CMK (cell line): ENCODE measurements at regions not wholly inside any gene's neighbourhood (a gene's known extent, or its start where the extent isn't known, plus 50 kb on each side); places are given as distances from the start of the nearest gene placed in this dataset.
"Not testable (repeated sequence)": the region's sequence is repeated elsewhere in the genome, so short reads cannot be mapped to it uniquely, and the experiment has no call there.

Experiments
- DNase-seq: peaks from one replicate; pipeline ENCODE4 v3.0.0-alpha.2; 2010; ENCODE audit warnings: low read depth

DNA sequence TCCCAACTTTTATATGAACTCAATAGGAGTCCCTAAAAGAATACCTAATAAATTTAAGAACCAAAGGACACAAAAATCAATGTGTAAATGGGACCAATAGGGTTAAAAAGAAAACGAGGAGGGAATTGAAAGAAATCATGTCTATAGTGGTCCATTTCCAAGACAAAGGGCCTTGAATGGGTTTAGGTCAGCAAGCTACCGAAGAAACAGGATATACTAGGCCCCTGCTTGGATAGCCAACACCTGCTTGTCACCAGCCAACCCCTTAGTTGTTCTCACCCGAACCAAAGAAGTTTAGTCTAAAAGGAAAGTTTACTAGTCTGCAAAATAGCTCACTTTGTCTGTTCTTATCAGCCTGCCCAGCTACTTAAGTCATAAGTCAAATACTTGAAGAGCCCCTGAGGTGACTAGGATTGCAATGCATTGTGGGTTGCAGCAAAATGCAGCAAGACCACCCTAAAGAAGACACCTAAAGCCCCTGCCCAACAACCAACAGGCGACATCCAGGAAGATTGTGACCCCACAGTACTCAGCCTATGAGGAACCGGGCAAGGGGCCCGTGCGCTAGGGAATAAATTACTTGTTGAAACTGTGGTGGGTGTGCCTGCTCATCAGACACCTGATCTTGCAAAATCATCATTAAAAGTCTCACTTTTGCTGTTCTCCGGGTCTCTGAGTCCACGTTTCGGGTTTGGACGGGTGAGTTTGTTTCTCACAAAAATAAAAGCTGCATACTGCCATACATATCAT is 183.9 kb upstream of the PPP1R26 start:
- no peak for DNase-seq

DNA sequence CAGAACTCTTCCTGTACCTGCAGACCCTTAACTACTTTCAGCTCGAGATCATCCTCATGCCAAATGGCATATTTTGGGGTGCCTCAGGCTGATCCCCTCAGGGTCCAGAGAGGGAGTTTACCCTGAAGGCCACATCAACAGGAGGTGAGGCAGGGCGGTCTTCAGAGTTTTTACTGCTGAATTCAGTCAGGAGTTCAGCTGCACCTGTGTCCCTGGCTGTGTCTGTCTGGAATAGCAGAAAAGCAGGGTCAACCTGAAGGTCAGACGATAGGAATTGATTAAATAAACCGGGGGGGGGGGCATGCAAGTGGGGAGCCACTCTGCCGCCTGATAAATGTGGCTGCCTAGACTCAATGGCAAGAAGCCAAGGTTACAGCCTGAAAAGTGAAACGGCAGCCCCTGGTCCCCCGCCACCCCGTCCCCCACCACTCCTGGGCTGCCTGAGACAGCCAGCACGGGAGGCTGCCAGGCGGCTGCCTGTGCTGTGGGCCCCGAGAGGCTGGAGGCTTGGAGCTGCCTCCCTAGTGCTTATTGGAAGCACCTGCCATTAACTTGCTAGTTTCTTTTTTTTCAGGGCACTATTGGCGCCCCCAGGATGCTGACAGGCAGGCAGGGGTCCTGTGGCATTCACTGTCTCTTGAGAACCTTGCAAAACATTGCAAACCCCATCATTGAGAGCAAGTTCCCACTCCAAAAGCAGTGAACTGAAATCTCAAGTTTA is 182.7 kb upstream of the PPP1R26 start:
- no peak for DNase-seq

DNA sequence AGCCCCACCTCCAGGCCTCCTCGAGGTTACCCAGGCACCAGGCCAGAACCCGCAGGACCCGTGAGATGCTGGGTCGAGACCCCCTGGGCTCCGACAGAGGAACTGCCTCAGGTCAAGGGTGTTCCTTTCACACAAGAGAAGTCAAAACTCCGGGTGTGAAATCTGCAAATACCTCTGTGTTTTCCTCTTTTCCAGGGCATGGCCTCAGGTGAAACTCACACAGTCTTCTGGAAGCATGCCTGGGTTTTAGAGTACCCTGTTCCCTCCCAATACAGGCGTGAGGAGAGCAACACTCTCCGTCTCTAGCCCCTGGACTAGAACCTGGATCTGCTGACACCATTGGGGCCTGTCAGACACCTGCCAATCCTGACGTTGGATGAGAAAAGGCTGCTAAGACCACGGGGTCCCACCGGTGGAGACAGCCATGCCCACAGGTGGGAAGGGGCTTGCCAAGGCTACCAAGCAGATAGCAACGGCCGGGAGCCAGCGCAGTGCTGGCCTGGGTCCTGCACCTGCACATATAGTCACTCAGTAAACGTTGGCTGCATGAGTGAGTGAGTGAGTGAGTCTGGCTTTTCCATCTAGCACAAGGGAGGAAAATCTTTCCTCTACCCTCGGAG is 182.0 kb upstream of the PPP1R26 start:
- no peak for DNase-seq

DNA sequence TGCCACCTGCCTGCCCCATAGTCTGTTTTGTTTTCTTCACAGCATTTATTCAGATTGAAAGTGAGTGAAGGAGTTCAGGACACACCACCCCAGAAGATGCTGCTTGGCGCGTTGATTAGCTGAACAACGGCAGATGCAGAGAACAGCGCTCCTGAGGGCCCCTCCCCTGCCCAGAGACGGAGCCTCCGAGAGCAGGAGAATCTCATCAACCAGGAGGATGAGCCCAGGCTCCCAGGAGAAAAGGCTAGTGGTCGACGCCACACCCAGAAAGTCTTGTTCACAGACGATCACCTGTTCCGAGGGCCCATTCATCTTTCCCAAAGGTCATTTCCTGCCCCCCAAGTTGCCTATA is 180.4 kb upstream of the PPP1R26 start:
- no peak for DNase-seq

DNA sequence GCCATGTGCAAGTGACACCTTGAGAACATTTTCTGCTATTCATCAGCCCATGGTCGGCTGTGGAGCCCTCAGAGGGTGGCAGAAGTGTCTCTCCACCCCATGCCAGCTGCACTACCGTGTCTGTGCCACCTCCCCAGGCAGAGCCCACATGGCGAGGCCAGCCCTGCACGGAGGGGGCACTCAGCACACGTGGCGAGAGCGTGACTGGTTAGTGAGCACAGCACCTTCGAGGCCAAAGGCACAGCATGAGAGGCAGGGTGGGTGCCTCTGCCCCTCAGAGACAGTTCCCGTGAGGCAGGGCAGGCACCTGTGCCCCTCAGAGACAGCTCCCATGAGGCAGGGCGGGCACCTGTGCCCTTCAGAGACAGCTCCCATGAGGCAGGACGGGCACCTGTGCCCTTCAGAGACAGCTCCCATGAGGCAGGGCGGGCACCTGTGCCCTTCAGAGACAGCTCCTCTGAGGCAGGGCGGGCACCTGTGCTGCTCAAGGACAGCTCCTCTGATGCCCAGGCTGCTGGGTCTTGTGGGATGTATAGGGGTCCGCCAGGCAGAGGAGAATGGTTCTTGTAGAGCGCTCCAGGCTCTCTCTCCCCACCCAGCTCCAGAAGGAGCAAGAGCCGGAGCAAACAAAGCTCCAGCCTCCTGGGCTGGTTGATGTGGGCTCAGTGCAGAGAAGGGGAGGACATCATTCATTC is 179.8 kb upstream of the PPP1R26 start:
- no peak for DNase-seq

DNA sequence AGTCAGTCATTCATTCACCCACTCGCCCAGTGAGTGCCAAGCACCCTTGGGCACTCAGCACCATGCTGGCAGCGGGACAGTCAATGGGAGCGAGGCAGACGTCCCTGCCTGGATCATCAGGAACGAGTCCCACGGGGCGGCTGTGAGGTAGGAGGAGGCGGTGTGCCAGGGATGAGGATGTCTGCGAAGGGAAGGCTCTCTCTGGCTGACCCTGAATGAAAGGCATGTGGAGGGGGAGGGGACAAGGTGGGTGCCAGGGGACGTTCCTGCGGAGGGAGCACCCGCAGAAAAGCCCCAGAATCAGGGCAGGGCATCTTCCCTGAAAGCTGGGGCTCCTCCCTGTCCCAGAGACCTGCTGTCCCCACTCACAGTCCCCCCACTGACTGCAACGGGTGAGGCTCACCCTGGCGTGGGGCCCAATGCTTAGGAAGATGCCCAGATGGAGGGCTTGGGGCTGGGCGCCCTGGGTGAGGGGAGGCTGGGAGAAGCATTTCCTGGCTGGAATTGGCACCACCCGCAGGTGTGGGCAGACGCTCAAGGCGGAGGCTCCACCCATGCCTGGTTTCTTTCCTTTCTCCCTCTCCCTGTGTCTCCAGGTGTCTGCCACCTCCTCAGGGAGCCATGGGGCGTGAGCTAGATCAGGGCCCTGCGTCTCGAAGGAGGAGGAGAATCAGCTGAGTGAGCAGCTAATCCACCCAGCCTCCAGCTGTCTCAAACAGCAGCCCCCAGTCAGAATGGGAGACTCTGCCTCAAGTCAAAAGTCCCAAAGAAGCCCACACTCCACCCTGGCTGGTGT is 179.0 kb upstream of the PPP1R26 start:
- no peak for DNase-seq

DNA sequence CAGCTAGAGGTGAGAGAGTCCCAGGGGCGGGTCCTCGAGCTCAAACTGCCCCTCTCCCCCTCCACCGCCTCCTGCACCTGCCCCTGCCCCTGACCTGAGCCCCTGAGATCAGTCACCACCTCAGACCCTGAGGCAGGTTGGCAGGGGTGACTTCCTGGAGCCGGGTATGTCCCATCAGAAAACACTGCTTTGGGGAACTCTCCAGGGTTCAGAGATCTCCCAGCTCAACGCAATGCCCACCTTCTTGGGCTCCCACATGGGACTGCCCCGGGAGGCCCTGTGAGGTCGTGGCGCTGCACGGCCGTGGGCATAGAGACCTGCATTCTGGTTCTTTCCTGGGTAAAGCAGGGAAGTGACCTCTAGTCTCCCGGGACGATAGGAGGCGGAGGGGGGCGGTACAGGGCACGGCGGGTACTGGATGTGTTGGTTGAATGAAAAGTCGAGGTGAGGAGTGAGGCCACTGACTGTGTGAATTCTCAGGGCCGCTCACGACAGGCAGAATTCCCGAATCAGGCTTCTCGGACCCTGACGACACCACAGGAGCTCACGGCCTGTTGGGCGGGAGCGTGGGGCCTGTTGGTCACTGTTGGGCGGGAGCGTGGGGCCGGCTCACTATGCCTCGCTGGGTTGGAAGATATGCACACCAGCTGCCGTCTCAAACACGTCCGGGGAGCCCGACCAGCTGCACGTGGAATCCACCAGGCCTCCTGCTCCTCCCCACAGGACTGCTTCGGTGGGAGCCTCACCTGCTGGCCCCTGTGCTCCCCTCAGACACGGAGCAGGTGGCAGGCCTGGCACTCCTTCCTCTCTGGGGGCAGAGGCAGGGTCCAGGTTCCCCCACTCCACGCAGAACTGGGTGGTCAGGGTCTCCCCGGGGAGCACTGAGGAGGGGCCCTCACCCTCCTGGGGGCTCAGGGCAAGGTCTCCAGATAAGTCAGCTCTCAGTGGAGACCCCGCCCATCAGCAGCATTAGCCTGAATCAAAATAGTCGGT is 178.0 kb upstream of the PPP1R26 start:
- DNase-seq = no peak

DNA sequence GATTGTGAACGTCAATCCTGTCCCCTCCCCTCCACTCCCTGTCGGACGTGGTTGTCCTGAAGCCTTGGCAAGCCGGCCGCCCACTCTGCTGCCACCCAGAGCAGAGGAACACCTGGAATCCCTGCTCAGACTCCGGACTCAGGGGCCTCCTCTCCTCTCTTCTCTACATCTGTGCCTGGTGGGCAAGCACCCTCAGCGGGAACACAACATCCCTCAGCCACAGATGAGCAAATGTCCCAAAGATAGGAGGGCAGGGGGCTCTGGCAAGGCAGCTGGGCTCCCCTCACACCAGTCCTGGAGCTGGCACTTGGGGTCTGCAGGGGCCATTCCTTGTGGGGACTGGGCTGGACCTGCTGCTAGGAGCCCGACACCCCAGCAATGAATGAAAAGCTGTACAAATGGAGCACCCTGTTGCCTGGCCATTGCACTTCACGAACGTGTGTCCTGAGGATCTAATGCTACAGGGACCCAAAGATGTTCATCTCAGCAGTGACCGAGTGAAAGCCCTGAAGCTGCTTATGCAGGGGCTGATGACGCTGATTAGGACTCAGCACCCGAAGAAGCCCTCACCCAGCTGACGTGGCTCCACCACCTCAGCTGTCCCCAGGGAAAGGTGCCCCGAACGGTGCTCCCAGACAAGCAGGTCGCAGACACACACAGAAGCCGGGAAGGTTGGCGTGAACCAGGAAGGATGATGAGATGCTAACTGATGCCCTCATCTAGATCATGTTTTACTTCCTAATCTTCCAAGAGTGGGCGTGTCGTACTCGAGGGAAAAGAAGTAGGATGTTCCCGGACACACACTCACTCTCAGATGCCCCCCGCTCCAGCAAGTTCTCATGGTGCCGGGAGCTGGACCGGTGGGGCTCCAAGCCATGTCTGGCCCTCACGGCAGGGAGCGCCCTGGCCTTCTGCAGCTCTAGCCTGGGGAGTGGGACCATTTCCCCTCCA is 177.0 kb upstream of the PPP1R26 start:
- no peak for DNase-seq

DNA sequence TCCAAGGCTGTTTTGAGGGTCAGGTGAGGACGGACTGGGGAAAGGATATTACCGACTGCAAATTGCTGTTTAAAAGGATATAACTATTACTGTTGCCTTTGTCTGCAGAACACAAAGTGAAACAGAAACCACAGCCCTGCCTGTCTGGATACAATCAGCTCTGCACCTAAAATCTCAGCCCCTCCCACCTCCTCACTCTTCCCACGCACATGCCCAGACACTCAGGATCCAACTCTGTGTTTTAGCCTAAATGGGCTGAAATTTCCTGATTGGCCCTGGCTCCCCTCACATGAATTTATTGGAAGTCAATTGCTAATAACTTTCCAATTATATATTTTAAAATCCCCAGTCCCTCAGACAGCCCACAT is 176.3 kb upstream of the PPP1R26 start:
- no peak for DNase-seq

DNA sequence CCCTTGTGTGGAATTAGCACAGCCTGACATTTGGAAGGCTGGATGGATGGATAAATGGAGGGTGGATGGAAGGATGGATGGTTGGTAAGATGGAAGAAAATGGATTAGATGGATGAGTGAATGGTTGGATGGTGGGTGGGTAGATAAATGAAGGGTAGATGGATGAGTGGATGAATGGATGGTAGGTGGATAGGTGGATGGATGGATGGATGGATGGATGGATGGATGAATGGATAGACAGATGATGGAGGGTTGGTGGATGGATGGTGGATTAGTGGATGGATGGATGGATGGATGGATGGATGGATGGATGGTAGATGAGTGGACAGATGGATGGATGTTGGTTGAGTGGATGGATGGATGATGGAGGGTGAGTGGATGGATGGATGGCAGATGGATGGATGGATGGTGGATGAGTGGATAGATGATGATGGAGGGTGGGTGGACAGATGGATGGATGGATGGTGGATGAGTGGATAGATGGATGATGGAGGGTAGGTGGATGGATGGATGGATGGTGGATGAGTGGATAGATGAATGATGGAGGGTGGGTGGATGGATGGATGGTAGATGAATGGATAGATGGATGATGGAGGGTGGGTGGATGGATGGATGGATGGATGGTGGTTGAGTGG is 175.6 kb upstream of the PPP1R26 start:
- DNase-seq = no peak

DNA sequence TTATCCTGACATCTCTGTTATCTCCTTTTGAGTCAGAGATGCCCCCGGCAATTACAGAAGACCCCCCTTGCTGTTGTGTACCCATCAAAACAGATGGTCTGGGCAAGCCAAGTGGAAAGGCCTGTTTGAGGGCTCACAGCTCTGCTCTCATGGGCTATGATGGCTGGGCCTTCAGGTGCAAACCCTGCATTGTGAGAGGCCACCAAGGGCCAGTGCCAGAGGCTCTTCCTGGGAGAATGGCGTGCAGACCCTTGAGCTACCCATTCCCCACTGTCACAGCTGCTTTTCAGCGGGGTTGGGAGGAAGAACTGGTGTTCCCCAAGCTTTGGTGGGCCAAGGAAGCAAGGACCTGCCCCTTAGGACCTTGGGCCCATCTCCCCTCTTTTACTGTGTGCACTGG is 174.7 kb upstream of the PPP1R26 start:
- DNase-seq = no peak

DNA sequence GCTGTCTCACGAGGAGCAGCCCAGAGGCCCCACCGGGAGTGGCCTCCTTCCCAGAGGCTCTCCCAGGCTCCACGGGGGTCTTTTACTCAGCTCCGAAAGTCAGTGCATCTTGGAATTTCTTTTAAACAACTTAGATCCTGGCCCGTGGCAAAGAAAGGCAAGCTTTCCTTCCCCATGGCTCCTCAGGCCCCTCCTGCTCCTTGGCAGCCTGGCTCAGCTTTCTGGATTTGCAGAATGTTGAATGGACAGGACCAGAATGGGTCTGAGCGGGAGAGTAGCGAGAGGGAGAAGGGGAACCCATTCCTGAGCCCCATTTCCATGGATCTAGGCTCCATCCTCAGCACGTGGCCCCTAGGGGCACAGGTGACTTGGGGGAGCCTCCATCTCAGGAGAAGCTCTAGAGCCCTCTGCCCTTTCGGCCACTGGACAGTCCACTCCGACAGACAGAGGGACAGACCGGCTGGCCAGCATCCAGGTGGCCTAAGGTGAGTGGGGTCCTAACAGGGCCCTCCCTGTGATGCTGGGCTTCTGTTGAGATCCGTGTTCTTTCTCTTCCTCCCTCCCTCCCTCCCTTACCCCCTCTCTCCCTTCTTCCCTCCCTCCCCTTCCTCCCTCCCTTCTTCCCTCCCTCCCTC is 173.9 kb upstream of the PPP1R26 start:
- no peak for DNase-seq

DNA sequence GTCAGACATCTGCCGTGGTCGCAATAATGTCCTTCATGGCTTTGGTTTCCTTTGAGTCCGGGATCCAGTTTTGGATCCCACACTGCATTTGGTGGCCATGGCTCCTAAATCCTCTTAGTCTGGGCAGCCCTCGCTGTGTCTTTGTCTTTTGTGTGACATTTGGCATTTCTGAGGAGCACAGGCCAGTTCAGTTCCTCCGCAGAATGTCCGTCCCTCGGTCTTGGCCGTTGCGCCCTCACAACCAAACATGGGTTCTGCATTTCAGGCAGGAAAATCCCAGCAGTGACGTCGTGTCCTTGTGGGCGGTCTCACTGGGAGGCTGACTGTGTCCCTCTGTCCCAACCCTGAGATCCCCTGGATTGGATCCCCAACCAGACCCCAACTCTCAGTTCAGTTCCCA is 172.9 kb upstream of the PPP1R26 start:
- no peak for DNase-seq

DNA sequence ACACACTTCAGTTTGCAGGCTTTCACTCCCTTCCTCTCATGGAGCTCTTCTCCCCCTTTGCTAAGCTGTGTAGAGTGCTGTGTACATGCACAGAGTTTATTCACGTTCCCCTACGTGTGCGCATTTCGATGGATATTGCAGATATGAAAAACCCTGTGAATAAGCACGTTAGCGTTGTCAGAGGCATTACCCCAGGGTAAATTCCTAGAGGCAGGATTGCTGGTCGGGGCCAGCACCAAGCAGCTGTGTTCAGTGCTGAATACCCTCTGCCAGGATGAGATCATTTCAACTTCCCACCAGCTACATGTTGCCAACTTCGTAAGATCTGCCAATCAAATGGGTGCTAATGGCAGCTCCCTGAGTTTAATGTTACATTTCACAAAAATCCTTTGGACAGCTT is 172.3 kb upstream of the PPP1R26 start:
- DNase-seq = no peak

DNA sequence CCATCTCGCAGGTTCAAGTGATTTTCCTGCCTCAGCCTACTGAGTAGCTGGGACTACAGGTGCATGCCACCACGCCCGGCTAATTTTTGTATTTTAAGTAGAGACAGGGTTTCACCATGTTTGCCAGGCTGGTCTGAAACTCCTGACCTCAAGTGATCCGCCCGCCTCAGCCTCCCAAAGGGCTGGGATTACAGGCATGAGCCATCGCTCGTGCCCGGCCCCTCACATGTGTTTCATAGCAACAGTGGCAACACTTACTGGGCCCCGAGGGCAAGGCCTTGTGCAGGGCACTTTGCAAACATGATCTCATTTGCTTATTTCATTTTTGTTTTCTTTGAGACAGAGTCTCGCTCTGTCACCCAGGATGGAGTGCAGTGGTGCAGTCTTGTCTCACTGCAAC is 171.7 kb upstream of the PPP1R26 start:
- DNase-seq = not testable (repeated sequence)

DNA sequence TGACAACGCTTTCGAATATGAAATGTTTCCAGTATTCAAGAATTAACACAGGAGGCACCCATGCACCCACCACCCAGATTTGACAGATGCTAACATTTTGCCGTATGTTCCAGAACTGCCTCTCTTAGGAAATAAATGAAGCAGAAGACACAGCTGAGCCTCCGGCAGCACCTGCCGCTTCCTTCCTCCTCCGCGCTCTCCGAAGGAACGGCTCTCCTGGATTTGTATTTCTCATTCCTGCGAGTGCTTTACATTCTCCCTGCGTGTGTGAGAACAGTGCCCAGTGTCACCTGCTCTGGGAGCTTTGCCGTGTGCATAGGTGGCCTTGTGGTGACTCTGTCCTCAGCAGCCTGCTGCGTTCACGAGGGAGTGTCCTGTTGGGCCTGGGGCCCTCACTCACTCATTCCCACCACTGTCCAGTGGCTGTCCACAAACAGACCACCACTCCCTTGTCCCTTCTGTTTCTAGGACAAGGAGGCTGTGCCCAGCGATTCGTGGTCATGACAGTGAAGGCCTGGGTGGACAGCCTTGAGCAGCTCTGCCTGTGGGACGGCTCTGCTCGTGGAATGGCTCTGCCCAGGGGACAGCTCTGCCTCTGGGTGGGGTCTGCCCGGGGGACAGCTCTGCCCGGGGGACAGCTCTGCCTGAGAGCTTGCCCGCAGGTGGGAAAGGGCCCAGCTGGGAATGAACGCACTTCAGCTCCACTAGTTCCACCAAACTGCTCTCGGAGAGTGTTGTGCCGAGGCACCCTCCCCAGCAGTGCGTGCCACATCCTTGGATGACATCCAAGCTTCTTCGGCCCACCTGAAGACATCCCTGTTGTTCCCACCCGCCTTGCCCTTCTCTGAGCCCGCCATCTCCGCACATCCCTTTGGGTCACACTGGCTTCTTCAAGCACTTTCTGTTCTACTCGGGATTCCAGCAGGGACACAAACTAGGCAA is 170.5 kb upstream of the PPP1R26 start:
- DNase-seq = no peak

DNA sequence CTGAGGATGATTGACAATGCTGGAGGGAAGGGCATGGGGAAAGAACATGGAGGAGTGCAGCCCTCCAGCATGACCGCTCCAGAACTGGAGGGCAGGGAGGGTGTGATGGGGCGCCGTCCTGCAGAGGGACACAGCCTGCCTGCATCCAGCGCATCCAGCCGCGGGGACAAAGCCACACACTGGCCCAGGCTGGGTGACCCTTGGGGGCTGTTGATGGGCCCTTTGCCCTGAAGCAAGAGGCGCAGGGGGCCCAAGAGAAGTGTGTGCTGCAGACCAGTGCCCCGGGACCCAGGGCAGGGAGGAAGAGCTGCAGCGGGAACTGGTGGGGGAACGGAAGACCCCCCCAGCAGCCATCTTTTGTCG is 169.8 kb upstream of the PPP1R26 start:
- no peak for DNase-seq

DNA sequence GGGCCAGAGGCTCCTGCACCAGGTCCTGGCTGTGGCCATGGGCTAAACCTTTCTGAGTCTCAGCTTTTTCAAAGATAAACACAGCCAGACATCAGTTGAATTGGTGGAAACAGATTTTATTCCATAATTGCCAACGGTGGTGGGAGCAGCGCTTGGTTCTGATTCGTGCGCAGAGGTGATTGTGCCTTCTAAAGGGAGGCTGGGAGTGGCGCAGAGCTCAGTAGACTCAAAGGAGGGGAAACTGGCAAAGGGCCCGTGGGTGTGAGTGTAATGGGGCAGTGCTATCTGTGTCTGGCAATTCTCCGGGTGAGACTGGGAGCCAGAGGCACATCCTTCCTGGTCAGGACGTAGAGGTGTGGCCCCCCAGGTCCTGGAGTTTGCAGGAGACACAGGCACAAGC is 169.4 kb upstream of the PPP1R26 start:
- no peak for DNase-seq
